DOHH2 (cell line): ENCODE measurements at regions not wholly inside any gene's neighbourhood (a gene's known extent, or its start where the extent isn't known, plus 50 kb on each side); places are given as distances from the start of the nearest gene placed in this dataset.
"Not testable (repeated sequence)": the region's sequence is repeated elsewhere in the genome, so short reads cannot be mapped to it uniquely, and the experiment has no call there.

Experiments
- H3F3A ChIP-seq: fragments of 200-600 bp; sonication (generic), shearing (Covaris generic); 2 replicates; pipeline ENCODE4 v1.6.0; 2016; ENCODE audit warnings: antibody characterized with exemption, mild to moderate bottlenecking; ENCODE audit not compliant: control insufficient read depth, insufficient read depth
- H3K27ac ChIP-seq: fragments of 200-600 bp; sonication (generic); 2 replicates; pipeline ENCODE4 v1.5.1; 2014; ENCODE audit warnings: low read depth, mild to moderate bottlenecking, low read length, moderate library complexity
- H3K27me3 ChIP-seq: fragments of 200-600 bp; sonication (generic); 2 replicates; pipeline ENCODE4 v1.6.1; 2014; ENCODE audit warnings: mild to moderate bottlenecking, low read length, mixed read lengths; ENCODE audit not compliant: control insufficient read depth
- H3K36me3 ChIP-seq: fragments of 200-600 bp; sonication (generic); 2 replicates; pipeline ENCODE4 v1.6.1; 2014; ENCODE audit warnings: mild to moderate bottlenecking, low read length, moderate library complexity, mixed read lengths; ENCODE audit not compliant: control insufficient read depth
- H3K4me1 ChIP-seq: fragments of 200-600 bp; sonication (generic); 2 replicates; pipeline ENCODE4 v1.6.1; 2014; ENCODE audit warnings: mild to moderate bottlenecking, low read length, mixed read lengths; ENCODE audit not compliant: control insufficient read depth
- H3K4me2 ChIP-seq: fragments of 200-600 bp; sonication (generic); 2 replicates; pipeline ENCODE4 v1.6.0; 2014; ENCODE audit warnings: mild to moderate bottlenecking, low read length, moderate library complexity
- H3K4me3 ChIP-seq: fragments of 200-600 bp; sonication (generic); 2 replicates; pipeline ENCODE4 v1.5.1; 2014; ENCODE audit warnings: mild to moderate bottlenecking, low read length, mixed read lengths
- H3K79me2 ChIP-seq: fragments of 200-600 bp; sonication (generic); 2 replicates; pipeline ENCODE4 v1.6.1; 2014; ENCODE audit warnings: mild to moderate bottlenecking, low read length, mixed read lengths; ENCODE audit not compliant: control insufficient read depth
- H3K9me2 ChIP-seq: fragments of 200-600 bp; sonication (generic); replicated peaks from 2 replicates; pipeline ENCODE4 v1.6.1; 2014; ENCODE audit warnings: mild to moderate bottlenecking, low read length, mixed read lengths; ENCODE audit not compliant: control insufficient read depth
- H3K9me3 ChIP-seq: fragments of 200-600 bp; sonication (generic); 2 replicates; pipeline ENCODE4 v1.6.1; 2014; ENCODE audit warnings: antibody characterized with exemption, low read length, mixed read lengths; ENCODE audit not compliant: control insufficient read depth, insufficient read depth
- H4K20me1 ChIP-seq: fragments of 200-600 bp; sonication (generic); 2 replicates; pipeline ENCODE4 v1.6.0; 2014; ENCODE audit warnings: low read depth, mild to moderate bottlenecking, antibody characterized with exemption, low read length, moderate library complexity; ENCODE audit not compliant: control insufficient read depth, insufficient read depth
- CTCF ChIP-seq: fragments of 200-600 bp; sonication (generic); IDR thresholded peaks from one replicate; pipeline ENCODE4 v1.5.1; 2014; ENCODE audit warnings: antibody characterized with exemption, mild to moderate bottlenecking, low read depth, low read length; ENCODE audit not compliant: poor library complexity, severe bottlenecking
- EZH2phosphoT487 ChIP-seq: fragments of 200-600 bp; sonication (generic); IDR thresholded peaks from 2 replicates; pipeline ENCODE4 v1.6.1; 2017; ENCODE audit warnings: borderline replicate concordance, mild to moderate bottlenecking, antibody characterized with exemption, low read length, moderate library complexity, mixed read lengths

- Histone ChIP-seq H3K4me2 (no peak overlapping the region), H3K9me2 (no peaks in the 10 kb centered on the region), H3K4me1 (no peaks in the 10 kb centered on the region), H3K79me2 (no peaks in the 10 kb centered on the region), H3K36me3 (no peaks in the 10 kb centered on the region), H3F3A (no peaks in the 10 kb centered on the region), H3K27ac (no peak overlapping the region), H3K27me3 (no peaks in the 10 kb centered on the region; the same call in 1 of the 2 replicates), H3K4me3 (no peak overlapping the region), H3K9me3 (no peaks in the 10 kb centered on the region), H4K20me1 (no peaks in the 10 kb centered on the region)
- TF ChIP-seq EZH2phosphoT487 (no peak), CTCF (no peak)
Observed at GRCh38 chr2:195105581-195105980, 551.4 kb upstream of the SLC39A10 start.

GRCh38 chr2:195094330-195094729 is 562.7 kb upstream of the SLC39A10 start:
- TF ChIP-seq CTCF, result no peak
- TF ChIP-seq EZH2phosphoT487, result no peak
- H3K4me1 ChIP-seq, result no peaks in the 10 kb centered on the region
- no peaks in the 10 kb centered on the region for H3K36me3 ChIP-seq
- H3F3A ChIP-seq, result no peaks in the 10 kb centered on the region
- H3K9me3 ChIP-seq, result no peaks in the 10 kb centered on the region
- no peak overlapping the region for H3K4me3 ChIP-seq
- no peak overlapping the region for H3K4me2 ChIP-seq
- H3K27me3 ChIP-seq, result no peaks in the 10 kb centered on the region
- no peaks in the 10 kb centered on the region for H3K9me2 ChIP-seq
- H3K79me2 ChIP-seq, result no peaks in the 10 kb centered on the region
- no peak overlapping the region for H3K27ac ChIP-seq
- no peaks in the 10 kb centered on the region for H4K20me1 ChIP-seq

GRCh38 chr2:195092341-195092740 is 564.7 kb upstream of the SLC39A10 start:
- Histone ChIP-seq H3K36me3 (no peaks in the 10 kb centered on the region), H3K4me3 (no peak overlapping the region), H3K4me2 (no peak overlapping the region), H3K27ac (no peak overlapping the region), H3K9me2 (no peaks in the 10 kb centered on the region), H3K4me1 (no peaks in the 10 kb centered on the region), H4K20me1 (no peaks in the 10 kb centered on the region), H3K79me2 (no peaks in the 10 kb centered on the region), H3K9me3 (no peaks in the 10 kb centered on the region), H3F3A (no peaks in the 10 kb centered on the region), H3K27me3 (no peaks in the 10 kb centered on the region)
- no peak for TF ChIP-seq CTCF
- no peak for TF ChIP-seq EZH2phosphoT487

GRCh38 chr2:195072806-195073205 is 584.2 kb upstream of the SLC39A10 start:
- not testable (repeated sequence) for H3K27ac ChIP-seq, H4K20me1 ChIP-seq, H3K79me2 ChIP-seq, H3K4me3 ChIP-seq, H3K4me1 ChIP-seq, H3F3A ChIP-seq, H3K27me3 ChIP-seq, H3K9me2 ChIP-seq, H3K4me2 ChIP-seq, H3K9me3 ChIP-seq, H3K36me3 ChIP-seq
